Chondrocyte (in vitro differentiated cells): ENCODE measurements at regions not wholly inside any gene's neighbourhood (a gene's known extent, or its start where the extent isn't known, plus 50 kb on each side); places are given as distances from the start of the nearest gene placed in this dataset.

Experiments used
- DNase-seq: peaks from one replicate; pipeline ENCODE4 v3.0.0; 2021; ENCODE audit warnings: mixed read lengths, low spot score
- H3K27ac Mint-ChIP-seq: one replicate; pipeline ENCODE4 v1.8.0; 2021; ENCODE audit warnings: mild to moderate bottlenecking, moderate library complexity, mixed read lengths; ENCODE audit not compliant: unreplicated experiment
- H3K27me3 Mint-ChIP-seq: 2 replicates; pipeline ENCODE4 v1.8.0; 2021; ENCODE audit warnings: low read depth, mixed read lengths
- H3K36me3 Mint-ChIP-seq: 2 replicates; pipeline ENCODE4 v1.8.0; 2021; ENCODE audit warnings: low read depth, mixed read lengths
- H3K4me1 Mint-ChIP-seq: 2 replicates; pipeline ENCODE4 v1.8.0; 2021; ENCODE audit warnings: low read depth, mild to moderate bottlenecking, mixed read lengths
- H3K4me3 Mint-ChIP-seq: one replicate; pipeline ENCODE4 v1.8.0; 2021; ENCODE audit warnings: mild to moderate bottlenecking, moderate library complexity, mixed read lengths; ENCODE audit not compliant: unreplicated experiment
- H3K9me3 Mint-ChIP-seq: 2 replicates; pipeline ENCODE4 v1.8.0; 2021; ENCODE audit warnings: low read depth, mixed read lengths
- TF ChIP-seq, protein P1 (sequence below): fragments of 200-600 bp; sonication (generic); IDR thresholded peaks from 2 replicates; pipeline ENCODE4 v1.5.0; 2021; ENCODE audit warnings: antibody characterized with exemption, mild to moderate bottlenecking, moderate library complexity

DNA sequence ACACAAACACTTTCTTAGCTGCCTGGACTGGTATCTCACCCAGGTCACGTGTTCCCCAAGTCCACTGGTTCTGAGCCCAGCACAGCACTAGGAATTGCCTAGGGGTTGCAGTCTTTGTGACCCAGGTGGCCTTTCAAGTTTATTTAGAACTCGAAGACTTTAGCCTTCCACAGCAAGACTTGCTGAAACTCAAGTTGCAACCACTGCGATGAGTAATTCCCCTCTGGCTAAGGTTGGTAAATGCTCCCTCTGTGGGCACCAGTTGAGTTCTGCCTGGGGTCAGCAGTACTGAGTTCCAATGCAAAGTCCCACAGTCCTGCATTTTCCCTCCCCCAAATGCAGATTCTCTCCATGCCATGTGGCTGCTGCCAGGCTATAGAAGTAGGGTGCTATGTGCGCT lies 77.6 kb upstream of the MOCS1 start:
- Mint-ChIP-seq H3K27ac (no peak overlapping the region), H3K36me3 (no peaks in the 10 kb centered on the region), H3K4me3 (no peak overlapping the region), H3K4me1 (no peaks in the 10 kb centered on the region), H3K27me3 (peaks cover 35% of the 10 kb centered on the region), H3K9me3 (peaks cover 23% of the 10 kb centered on the region)
- DNase-seq: no peak
- TF ChIP-seq, protein P1, sequence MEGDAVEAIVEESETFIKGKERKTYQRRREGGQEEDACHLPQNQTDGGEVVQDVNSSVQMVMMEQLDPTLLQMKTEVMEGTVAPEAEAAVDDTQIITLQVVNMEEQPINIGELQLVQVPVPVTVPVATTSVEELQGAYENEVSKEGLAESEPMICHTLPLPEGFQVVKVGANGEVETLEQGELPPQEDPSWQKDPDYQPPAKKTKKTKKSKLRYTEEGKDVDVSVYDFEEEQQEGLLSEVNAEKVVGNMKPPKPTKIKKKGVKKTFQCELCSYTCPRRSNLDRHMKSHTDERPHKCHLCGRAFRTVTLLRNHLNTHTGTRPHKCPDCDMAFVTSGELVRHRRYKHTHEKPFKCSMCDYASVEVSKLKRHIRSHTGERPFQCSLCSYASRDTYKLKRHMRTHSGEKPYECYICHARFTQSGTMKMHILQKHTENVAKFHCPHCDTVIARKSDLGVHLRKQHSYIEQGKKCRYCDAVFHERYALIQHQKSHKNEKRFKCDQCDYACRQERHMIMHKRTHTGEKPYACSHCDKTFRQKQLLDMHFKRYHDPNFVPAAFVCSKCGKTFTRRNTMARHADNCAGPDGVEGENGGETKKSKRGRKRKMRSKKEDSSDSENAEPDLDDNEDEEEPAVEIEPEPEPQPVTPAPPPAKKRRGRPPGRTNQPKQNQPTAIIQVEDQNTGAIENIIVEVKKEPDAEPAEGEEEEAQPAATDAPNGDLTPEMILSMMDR: no peak

DNA sequence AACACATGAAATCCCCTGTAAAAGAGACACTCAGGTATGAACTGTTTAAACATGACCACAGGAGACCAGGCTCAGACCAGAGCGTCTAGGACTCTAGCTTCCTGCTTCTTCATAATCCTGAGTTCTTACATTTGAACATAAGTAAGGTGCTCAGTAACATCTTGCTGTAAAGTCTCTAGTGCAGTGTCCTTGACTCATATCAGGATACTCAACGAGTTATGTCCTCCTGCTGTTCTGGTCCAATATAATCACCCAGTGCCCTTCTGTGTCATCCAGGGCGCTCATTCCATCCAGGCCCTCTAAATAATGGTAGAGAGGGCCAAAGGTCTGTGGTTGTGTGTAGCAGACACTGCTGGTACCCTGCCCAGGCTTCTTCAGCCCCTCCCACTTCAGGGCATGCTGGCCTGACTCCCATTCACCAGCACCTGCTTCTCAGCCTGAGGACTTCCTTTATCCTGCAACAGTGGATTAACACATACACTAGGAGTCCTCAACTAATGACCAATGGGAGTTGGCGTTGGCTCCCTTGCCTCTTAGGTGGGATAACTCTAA lies 66.8 kb upstream of the MOCS1 start:
- no peaks in the 10 kb centered on the region for H3K4me1 Mint-ChIP-seq
- H3K9me3 Mint-ChIP-seq: peaks cover 12% of the 10 kb centered on the region
- no peak for DNase-seq
- TF ChIP-seq, protein P1: no peak
- no peak overlapping the region for H3K4me3 Mint-ChIP-seq
- peaks cover 29% of the 10 kb centered on the region for H3K27me3 Mint-ChIP-seq
- H3K36me3 Mint-ChIP-seq: peaks cover 1% of the 10 kb centered on the region
- no peak overlapping the region for H3K27ac Mint-ChIP-seq

DNA sequence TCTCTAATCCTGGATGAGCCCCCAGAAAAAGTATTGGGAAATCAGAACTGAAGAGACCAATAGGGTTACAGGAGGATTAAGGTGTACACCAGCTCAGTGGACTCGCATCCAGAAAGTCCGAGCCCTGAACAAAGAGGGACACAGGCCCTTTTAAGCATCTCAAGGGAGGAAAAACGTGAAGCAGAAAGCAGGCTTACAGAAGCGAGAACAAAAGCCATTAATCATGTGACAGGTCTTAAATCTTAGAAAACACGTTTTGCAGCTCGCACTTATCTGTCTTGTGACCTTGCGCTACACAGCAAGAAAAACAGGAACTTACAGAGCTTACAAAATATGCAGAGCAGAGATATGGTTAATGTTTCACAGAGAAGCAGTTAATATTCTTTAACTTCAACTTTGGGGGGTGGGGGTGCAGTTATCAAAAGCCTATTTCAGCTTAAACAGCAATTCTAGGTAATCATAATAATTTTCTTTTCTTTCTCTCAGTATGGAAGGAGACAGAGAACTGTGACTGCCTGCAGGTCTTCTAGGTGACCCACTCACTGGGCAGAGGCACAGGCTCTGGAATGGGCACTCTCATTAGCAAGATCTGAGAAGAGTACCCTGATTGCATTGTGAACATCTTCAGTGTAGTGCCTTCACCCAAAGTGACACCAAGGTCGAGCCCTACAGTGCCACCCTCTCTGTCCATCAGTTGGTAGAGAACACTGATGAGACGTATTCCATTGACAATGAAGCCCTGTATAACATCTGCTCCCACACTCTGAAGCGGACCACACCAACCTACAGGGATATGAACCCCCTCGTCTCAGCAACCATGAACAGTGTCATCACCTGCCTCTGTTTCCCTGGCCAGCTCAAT lies 65.0 kb upstream of the MOCS1 start:
- Mint-ChIP-seq H3K27ac (no peak overlapping the region), H3K4me3 (no peak overlapping the region), H3K27me3 (peaks cover 20% of the 10 kb centered on the region), H3K4me1 (no peaks in the 10 kb centered on the region), H3K9me3 (peaks cover 15% of the 10 kb centered on the region), H3K36me3 (peaks cover 1% of the 10 kb centered on the region)
- TF ChIP-seq, protein P1: no peak
- no peak for DNase-seq

DNA sequence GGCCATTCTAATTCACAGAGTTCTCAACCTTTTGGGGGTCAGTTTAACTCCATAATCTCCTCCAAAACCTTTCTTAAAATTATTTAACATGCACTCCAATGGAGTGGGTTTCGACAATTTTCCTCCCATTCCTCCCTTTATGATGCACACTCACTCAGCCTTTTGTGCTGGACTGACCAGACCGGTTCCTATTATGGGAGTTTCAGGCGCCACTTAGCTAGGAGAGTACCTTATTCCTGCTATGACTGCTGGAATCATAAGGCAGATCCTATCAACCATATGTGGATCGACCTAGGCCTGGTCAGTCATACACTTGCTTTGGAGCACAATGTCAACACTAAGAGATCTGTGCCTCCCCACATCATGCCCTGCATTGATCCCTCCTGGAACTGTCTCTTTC lies 63.9 kb upstream of the MOCS1 start:
- Mint-ChIP-seq H3K9me3 (peaks cover 25% of the 10 kb centered on the region), H3K4me1 (no peaks in the 10 kb centered on the region), H3K36me3 (peaks cover 1% of the 10 kb centered on the region)

DNA sequence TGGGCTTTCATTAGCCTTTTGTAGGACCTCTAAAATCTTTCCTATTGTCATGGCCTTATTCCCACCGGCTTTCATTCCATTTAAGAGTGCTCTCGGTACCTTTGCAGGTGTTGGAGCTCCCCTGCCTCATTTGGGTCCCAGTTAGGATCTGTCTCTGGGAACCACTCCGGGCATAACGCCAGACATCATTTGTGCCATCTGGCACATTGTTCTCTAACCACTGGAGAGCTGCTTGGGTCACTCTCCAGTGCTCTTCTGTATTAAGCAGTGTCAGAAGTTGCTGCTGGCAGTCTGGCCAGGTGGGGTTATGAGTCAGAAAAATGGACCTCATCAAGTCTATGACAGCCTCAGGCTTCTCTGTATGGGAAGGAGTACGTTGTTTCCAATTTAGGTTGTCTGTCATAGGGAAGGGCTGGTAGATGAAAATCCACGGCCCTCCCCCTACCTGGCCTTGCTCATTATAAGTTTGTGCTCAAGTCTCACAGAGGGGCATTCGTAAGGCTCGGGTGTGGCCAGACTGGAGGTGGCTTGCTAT lies 62.9 kb upstream of the MOCS1 start:
- no peaks in the 10 kb centered on the region for H3K4me1 Mint-ChIP-seq
- TF ChIP-seq, protein P1: no peak

More for the DNA sequence above, 63.9 kb upstream of the MOCS1 start:
- TF ChIP-seq, protein P1: no peak
- no peak for DNase-seq
- H3K27me3 Mint-ChIP-seq: peaks cover 15% of the 10 kb centered on the region
- no peak overlapping the region for H3K4me3 Mint-ChIP-seq
- no peak overlapping the region for H3K27ac Mint-ChIP-seq

More for the DNA sequence above, 62.9 kb upstream of the MOCS1 start:
- Mint-ChIP-seq H3K4me3 (no peak overlapping the region), H3K36me3 (peaks cover 1% of the 10 kb centered on the region), H3K9me3 (peaks cover 31% of the 10 kb centered on the region), H3K27ac (no peak overlapping the region), H3K27me3 (peaks cover 15% of the 10 kb centered on the region)
- DNase-seq: no peak
